ENCODE measurements at regions not wholly inside any gene's neighbourhood (a gene's known extent, or its start where the extent isn't known, plus 50 kb on each side); places are given as distances from the start of the nearest gene placed in this dataset.

- 89 to 93% (median 90%) methylated on average over 5 of the region's 5 CpGs for WGBS, 4 donors
- intact Hi-C loops (cut with DNase I), result no loop called here
- Histone ChIP-seq H3K4me3 (no peak overlapping the region), H3K9me3 (replicated peaks in 1 of 3) (no peaks in the 10 kb centered on the region), H3K36me3 (replicated peaks in 1 of 2) (no peaks in the 10 kb centered on the region), H3K27ac (no peak overlapping the region), H3K27me3 (no peaks in the 10 kb centered on the region), H3K4me1 (replicated peaks in 1 of 2) (no peaks in the 10 kb centered on the region)
- TF ChIP-seq CTCF (IDR thresholded peaks at IDR 0.05) (no peak), POLR2A (IDR thresholded peaks at IDR 0.05) (no peak)
- DNase-seq, result no peak
Measured at GRCh38 chr15:47407692-47408091, 309.6 kb upstream of the SEMA6D start.

- Histone ChIP-seq H3K27ac (no peak overlapping the region), H3K27me3 (no peaks in the 10 kb centered on the region), H3K9me3 (replicated peaks in 1 of 3) (no peaks in the 10 kb centered on the region), H3K4me1 (replicated peaks in 1 of 2) (no peaks in the 10 kb centered on the region), H3K4me3 (no peak overlapping the region), H3K36me3 (replicated peaks in 1 of 2) (no peaks in the 10 kb centered on the region)
- intact Hi-C loops (cut with DNase I), result no loop called here
- no peak for DNase-seq
- WGBS, 4 donors, result 65 to 81% (median 68%) methylated on average over 1 of the region's 1 CpG
- no peak for TF ChIP-seq CTCF (IDR thresholded peaks at IDR 0.05)
- TF ChIP-seq POLR2A (IDR thresholded peaks at IDR 0.05), result no peak
Measured at GRCh38 chr15:47409038-47409437, 308.3 kb upstream of the SEMA6D start.

GRCh38 chr15:47409600-47409999, 307.7 kb upstream of the SEMA6D start:
- H3K4me1 ChIP-seq (replicated peaks in 1 of 2), result no peaks in the 10 kb centered on the region
- no peaks in the 10 kb centered on the region for H3K27me3 ChIP-seq
- H3K36me3 ChIP-seq (replicated peaks in 1 of 2), result no peaks in the 10 kb centered on the region
- no peak overlapping the region for H3K27ac ChIP-seq
- H3K4me3 ChIP-seq, result no peak overlapping the region
- H3K9me3 ChIP-seq (replicated peaks in 1 of 3), result no peaks in the 10 kb centered on the region
- DNase-seq, result no peak
- 81 to 94% (median 90%) methylated on average over 2 of the region's 2 CpGs for WGBS, 4 donors
- intact Hi-C loops (cut with DNase I), result no loop called here
- TF ChIP-seq CTCF (IDR thresholded peaks at IDR 0.05) (no peak), POLR2A (IDR thresholded peaks at IDR 0.05) (no peak)

GRCh38 chr15:47410247-47410646, 307.1 kb upstream of the SEMA6D start:
- no peak for TF ChIP-seq CTCF (IDR thresholded peaks at IDR 0.05)
- no peak for TF ChIP-seq POLR2A (IDR thresholded peaks at IDR 0.05)
- no peaks in the 10 kb centered on the region for H3K36me3 ChIP-seq (replicated peaks in 1 of 2)
- no peak for DNase-seq
- no peak overlapping the region for H3K4me3 ChIP-seq
- no peaks in the 10 kb centered on the region for H3K27me3 ChIP-seq
- intact Hi-C loops (cut with DNase I), result no loop called here
- WGBS, 4 donors, result 56 to 63% (median 61%) methylated on average over 3 of the region's 3 CpGs
- H3K9me3 ChIP-seq (replicated peaks in 1 of 3), result no peaks in the 10 kb centered on the region
- H3K4me1 ChIP-seq (replicated peaks in 1 of 2), result no peaks in the 10 kb centered on the region
- no peak overlapping the region for H3K27ac ChIP-seq

Data from adrenal gland (tissue), 9 donors.